ENCODE measurements at regions not wholly inside any gene's neighbourhood (a gene's known extent, or its start where the extent isn't known, plus 50 kb on each side); places are given as distances from the start of the nearest gene placed in this dataset.
"Not testable (repeated sequence)": the region's sequence is repeated elsewhere in the genome, so short reads cannot be mapped to it uniquely, and the experiment has no call there.

DNA sequence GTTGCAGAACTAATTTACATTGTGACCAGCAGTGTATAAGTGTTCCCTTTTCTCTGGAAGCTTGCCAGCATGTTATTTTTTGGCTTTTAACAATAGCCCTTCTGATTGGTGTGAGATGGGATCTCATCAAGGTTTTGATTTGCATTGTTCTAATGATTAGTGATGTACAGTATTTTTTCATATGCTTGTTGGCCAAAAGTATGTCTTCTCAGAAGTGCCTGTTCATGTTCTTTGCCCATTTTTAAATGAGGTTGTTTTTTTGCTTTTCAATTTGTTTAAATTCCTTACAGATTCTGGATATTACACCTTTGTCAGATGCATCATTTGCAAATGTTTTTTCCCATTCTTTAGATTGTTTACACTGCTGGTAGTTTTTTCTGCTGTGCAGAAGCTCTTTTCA is 627.0 kb upstream of the CNTNAP2 start:
- H3K4me3 Mint-ChIP-seq: no peak overlapping the region
- H3K27me3 Mint-ChIP-seq (ENCODE audit: low read depth in 3 of 3): no peaks in the 10 kb centered on the region
- no peak for DNase-seq
- peaks cover 16 to 63% (median 33%) of the 10 kb centered on the region in 6 donors for H3K9me3 Mint-ChIP-seq
- H3K4me1 Mint-ChIP-seq: no peaks in the 10 kb centered on the region
- no peak overlapping the region for H3K27ac Mint-ChIP-seq
- H3K36me3 Mint-ChIP-seq: no peaks in the 10 kb centered on the region

DNA sequence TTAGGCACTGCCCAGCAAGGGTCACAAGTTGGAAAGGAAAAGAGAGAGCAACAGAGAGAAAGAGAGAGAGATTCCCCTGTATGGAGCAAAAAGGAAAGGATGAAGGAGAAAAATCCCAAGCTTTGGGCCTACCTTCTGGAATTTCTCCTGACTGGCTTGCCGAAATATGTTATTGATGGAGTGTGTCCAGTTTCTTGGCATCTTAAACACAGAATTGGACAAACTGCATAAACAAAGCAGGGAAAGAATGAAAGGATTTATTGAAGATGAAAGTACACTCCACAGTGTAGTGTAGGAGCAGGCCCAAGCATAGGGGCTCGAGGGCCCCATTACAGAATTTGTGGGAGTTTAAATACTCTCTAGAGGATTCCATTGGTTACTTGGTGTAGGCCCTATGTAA is 627.8 kb upstream of the CNTNAP2 start:
- H3K9me3 Mint-ChIP-seq: peaks cover 16 to 56% (median 29%) of the 10 kb centered on the region in 6 donors
- no peaks in the 10 kb centered on the region for H3K4me1 Mint-ChIP-seq
- H3K27me3 Mint-ChIP-seq (ENCODE audit: low read depth in 3 of 3): no peaks in the 10 kb centered on the region
- H3K4me3 Mint-ChIP-seq: no peak overlapping the region
- no peak for DNase-seq
- H3K27ac Mint-ChIP-seq: no peak overlapping the region
- H3K36me3 Mint-ChIP-seq: no peaks in the 10 kb centered on the region

DNA sequence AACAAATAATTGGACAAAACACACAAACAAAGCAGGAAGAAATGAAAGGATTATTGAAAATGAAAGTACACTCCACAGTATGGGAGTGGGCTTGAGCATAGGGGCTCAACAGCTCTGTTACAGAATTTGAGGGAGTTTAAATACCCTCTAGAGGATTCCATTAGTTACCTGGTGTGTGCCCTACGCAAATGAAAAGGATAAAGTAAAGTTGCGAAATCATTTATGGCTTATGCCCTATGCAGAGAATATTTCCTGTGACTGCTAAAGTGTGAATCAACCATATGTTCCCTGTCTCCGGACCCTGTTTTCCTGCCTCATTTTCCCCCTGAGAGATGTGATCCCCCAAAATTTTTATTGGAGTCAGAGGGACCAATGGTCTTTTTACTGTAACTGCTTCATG is 634.6 kb upstream of the CNTNAP2 start:
- Mint-ChIP-seq H3K9me3 (peaks cover 0 to 48% (median 19%) of the 10 kb centered on the region in 6 donors), H3K4me1 (no peaks in the 10 kb centered on the region), H3K4me3 (no peak overlapping the region), H3K27me3 (ENCODE audit: low read depth in 3 of 3) (no peaks in the 10 kb centered on the region), H3K27ac (no peak overlapping the region), H3K36me3 (no peaks in the 10 kb centered on the region)
- no peak for DNase-seq

DNA sequence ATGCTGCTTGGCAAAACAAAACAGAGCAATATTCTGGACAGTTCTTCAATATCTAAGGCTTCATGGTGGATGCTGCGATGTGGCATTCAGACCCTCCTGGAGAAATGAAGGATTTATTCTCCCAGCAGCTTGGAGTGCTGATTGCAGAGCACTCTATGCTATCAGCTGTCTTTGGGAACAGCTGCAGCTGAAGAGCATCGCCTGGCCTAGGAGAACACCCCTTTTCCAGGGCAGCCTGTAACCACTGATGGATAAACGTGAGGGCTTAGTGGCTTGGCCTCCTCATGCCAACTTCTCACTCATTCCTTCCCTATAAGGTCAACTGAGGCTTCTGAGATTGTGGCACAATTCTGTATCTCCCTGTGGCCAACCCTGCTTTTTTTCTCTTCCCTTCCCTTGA is 638.1 kb upstream of the CNTNAP2 start:
- Mint-ChIP-seq H3K27me3 (ENCODE audit: low read depth in 3 of 3) (peaks cover 0 to 2% (median 0%) of the 10 kb centered on the region in 3 donors), H3K4me1 (no peaks in the 10 kb centered on the region), H3K27ac (no peak overlapping the region), H3K4me3 (no peak overlapping the region), H3K36me3 (no peaks in the 10 kb centered on the region), H3K9me3 (peaks cover 2 to 57% (median 19%) of the 10 kb centered on the region in 6 donors)
- DNase-seq: no peak

DNA sequence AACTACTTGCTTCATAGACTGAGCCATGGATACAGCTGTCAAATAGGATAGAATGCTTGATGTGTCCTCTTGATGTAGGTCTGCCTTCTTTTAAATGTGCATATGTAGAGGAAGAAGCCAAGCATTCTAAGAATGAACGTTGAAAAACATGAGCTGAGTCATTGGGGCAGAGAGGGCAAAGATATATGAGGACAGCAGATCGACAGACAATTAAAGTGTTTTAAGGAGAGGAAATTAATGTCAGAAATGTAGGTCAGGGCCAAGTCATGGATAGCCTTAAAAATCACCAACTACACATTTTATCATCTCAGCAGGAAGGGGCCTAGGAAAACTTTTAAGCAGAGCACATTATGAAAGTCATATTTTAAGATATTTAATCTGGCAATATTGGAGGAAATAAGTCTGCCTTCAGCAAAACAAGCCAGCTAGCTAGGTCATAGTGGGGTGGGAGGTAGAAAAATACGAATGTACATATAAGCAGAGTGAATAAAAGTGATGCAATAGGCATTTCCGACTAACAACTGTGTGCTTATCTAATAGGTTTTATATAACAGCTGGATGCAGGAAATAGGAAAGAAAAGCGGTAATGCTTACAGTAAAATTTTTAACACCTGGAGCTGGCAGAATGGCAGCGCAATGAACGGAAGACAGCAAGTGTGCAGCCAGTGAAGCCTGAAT is 638.3 kb upstream of the TPK1 start:
- H3K4me1 Mint-ChIP-seq: no peaks in the 10 kb centered on the region
- peaks cover 7 to 36% (median 21%) of the 10 kb centered on the region in 6 donors for H3K9me3 Mint-ChIP-seq
- peaks cover 0 to 2% (median 2%) of the 10 kb centered on the region in 3 donors for H3K27me3 Mint-ChIP-seq (ENCODE audit: low read depth in 3 of 3)
- no peak overlapping the region for H3K27ac Mint-ChIP-seq
- no peak for DNase-seq
- H3K4me3 Mint-ChIP-seq: no peak overlapping the region
- no peaks in the 10 kb centered on the region for H3K36me3 Mint-ChIP-seq

DNA sequence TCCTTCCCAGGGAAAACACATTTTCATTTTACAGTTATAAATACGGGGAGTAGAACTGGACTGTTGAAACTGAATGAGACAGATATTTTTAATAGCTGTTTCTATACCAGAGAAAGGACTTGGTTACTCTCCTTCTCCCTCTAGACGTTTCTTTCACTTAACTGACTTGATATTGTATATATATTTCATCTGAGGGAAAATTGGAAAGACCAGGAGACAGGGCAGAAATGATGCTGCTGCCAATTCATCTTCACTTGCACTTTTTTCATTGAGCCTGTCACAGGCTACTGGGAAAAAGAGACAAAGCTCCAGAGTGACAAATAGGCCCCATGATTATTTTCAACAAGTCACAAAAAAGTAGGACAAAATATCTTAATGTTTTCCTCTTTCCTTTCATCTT is 636.0 kb upstream of the TPK1 start:
- Mint-ChIP-seq H3K4me3 (no peak overlapping the region), H3K27me3 (ENCODE audit: low read depth in 3 of 3) (peaks cover 0 to 2% (median 2%) of the 10 kb centered on the region in 3 donors), H3K9me3 (peaks cover 7 to 33% (median 19%) of the 10 kb centered on the region in 6 donors), H3K36me3 (no peaks in the 10 kb centered on the region), H3K27ac (no peak overlapping the region), H3K4me1 (no peaks in the 10 kb centered on the region)
- no peak for DNase-seq

DNA sequence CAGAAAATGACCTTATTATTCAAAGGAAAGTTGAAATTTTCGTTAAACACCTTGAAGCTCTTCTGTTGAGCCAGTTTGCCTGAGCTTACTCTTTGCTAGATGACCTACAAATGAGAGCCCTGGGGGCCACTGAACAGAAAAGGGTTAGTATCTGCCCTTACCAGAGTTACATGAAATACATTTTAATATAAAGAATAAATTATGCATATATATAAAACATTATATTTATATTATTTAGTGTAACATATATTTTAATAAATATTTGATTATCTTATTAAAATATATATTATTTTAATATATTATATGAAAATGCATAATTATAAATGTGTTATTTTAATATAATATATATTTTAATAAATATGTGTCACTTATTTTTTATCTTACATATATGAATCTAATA is 628.4 kb upstream of the TPK1 start:
- Mint-ChIP-seq H3K4me3 (no peak overlapping the region), H3K27me3 (ENCODE audit: low read depth in 3 of 3) (no peaks in the 10 kb centered on the region), H3K4me1 (no peaks in the 10 kb centered on the region), H3K9me3 (peaks cover 12 to 25% (median 17%) of the 10 kb centered on the region in 6 donors), H3K27ac (no peak overlapping the region), H3K36me3 (no peaks in the 10 kb centered on the region)
- no peak for DNase-seq

DNA sequence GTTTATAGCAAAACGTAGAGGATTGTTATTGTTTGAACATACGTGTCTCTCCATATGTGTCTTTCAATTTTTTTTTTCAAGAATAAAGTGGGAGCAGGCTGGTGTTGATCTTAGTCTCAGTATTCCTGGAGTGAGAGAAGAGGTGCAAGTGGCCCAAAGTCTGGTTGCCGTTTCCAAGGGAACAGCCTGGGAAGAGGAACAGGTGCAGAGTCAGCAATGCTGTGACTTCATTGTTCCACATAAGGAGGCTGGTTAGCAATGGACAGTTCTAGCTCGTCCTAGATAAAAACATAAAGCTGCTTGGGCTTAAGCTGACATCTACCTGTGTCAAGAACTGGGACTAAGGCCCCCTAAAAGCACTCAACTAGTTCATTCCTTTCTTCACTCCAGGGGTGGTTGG is 626.6 kb upstream of the TPK1 start:
- Mint-ChIP-seq H3K9me3 (peaks cover 16 to 24% (median 20%) of the 10 kb centered on the region in 6 donors), H3K36me3 (no peaks in the 10 kb centered on the region), H3K27ac (no peak overlapping the region), H3K4me3 (no peak overlapping the region), H3K27me3 (ENCODE audit: low read depth in 3 of 3) (no peaks in the 10 kb centered on the region), H3K4me1 (no peaks in the 10 kb centered on the region)
- DNase-seq: no peak

DNA sequence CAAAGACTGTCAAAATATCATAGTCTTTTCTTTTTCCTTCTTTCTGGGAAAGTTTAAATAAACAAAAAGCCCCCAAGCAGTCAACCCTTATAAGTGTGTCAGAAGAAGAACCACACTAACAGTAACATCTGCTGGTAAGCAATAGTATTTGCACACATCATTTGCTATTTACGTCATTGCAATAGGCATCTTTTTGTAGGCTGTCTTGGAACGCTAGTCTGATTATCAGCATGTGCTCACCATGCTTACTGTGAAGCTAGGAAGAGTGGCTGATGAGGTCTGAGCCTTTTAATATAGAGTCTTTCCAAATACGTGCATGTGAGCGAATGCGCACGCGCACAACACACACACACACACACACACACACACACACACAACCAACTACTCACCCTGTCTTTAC is 599.0 kb upstream of the TPK1 start:
- Mint-ChIP-seq H3K9me3 (peaks cover 12 to 44% (median 23%) of the 10 kb centered on the region in 6 donors), H3K27me3 (ENCODE audit: low read depth in 3 of 3) (no peaks in the 10 kb centered on the region), H3K27ac (no peak overlapping the region), H3K4me1 (no peaks in the 10 kb centered on the region), H3K4me3 (no peak overlapping the region), H3K36me3 (no peaks in the 10 kb centered on the region)
- no peak for DNase-seq

DNA sequence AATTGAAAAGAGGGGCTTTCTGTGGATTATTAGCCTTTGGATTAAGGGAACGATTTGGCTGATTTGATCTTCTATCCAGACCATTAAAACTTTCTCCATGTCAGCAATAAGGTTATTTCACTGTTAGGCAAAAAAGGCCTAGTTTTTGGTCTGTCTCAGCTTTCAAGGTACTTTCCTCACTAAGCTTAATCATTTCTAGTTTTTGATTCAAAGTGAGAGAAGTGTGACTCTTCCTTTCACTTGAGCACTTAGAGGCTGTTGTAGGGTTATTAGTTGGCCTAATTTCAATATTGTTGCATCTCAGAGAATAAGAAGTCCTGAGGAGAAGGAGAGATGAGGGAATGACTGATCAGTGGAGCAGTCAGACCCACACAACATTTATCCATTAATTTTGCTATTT is 596.0 kb upstream of the TPK1 start:
- peaks cover 0 to 8% (median 0%) of the 10 kb centered on the region in 3 donors for H3K36me3 Mint-ChIP-seq
- no peak for DNase-seq
- peaks cover 0 to 3% (median 2%) of the 10 kb centered on the region in 3 donors for H3K27me3 Mint-ChIP-seq (ENCODE audit: low read depth in 3 of 3)
- no peak overlapping the region for H3K4me3 Mint-ChIP-seq
- no peaks in the 10 kb centered on the region for H3K4me1 Mint-ChIP-seq
- H3K27ac Mint-ChIP-seq: no peak overlapping the region
- H3K9me3 Mint-ChIP-seq: peaks cover 21 to 70% (median 32%) of the 10 kb centered on the region in 6 donors

DNA sequence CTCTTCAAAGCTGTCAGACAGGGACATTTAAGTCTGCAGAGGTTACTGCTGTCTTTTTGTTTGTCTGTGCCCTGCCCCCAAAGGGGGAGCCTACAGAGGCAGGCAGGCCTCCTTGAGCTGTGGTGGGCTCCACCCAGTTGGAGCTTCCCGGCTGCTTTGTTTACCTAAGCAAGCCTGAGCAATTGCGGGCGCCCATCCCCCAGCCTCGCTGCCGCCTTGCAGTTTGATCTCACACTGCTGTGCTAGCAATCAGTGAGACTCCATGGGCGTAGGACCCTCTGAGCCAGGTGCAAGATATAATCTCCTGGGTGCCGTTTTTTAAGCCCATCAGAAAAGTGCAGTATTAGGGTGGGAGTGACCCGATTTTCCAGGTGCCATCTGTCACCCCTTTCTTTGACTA is 582.6 kb upstream of the TPK1 start:
- not testable (repeated sequence) for H3K4me3 Mint-ChIP-seq; H3K27ac Mint-ChIP-seq; H3K27me3 Mint-ChIP-seq (ENCODE audit: low read depth in 3 of 3); DNase-seq; H3K36me3 Mint-ChIP-seq; H3K4me1 Mint-ChIP-seq
- H3K9me3 Mint-ChIP-seq: peaks cover 7 to 19% (median 15%) of the 10 kb centered on the region in 6 donors

DNA sequence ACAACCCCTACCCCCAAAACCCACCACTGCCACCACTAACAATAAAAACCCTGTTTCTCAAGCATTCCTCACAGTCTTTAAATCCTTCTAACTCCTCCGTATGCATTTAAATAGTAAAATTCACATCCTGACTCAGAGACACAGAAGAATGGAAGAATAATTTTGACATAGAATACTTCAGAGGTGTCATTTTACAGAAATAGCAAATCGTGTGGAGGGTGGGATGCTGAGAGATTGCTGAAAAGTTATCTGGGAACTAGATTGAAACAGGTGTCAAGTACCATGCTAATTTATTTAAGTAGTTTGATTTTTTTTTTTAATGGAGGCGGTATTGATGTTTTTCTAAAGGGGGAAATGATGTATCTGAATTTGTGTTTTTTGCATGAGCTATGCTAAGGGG is 575.2 kb upstream of the TPK1 start:
- no peaks in the 10 kb centered on the region for H3K36me3 Mint-ChIP-seq
- H3K4me1 Mint-ChIP-seq: no peaks in the 10 kb centered on the region
- H3K9me3 Mint-ChIP-seq: peaks cover 1 to 21% (median 9%) of the 10 kb centered on the region in 6 donors
- H3K4me3 Mint-ChIP-seq: no peak overlapping the region
- no peak for DNase-seq
- H3K27me3 Mint-ChIP-seq (ENCODE audit: low read depth in 3 of 3): peaks cover 0 to 2% (median 0%) of the 10 kb centered on the region in 3 donors
- H3K27ac Mint-ChIP-seq: no peak overlapping the region

DNA sequence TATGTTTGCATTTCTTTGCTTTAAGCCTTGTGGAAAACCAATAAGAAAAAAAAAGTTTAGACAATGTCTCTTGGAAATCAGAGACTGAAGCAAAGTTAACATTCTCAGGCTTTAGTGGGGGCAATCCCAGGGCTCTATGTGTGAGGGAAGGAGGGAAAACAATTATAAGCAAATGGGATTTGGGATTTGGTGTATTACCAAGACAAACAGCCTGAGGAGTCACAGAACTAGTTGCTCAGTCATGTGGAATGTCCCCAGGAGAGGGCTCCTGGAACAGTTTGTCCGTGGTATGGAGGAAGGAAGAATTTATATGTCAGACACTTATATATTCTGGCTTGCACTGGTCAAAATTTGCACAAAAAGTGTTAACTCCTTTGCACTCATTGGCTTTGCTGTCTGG is 562.9 kb upstream of the TPK1 start:
- no peak overlapping the region for H3K4me3 Mint-ChIP-seq
- H3K27ac Mint-ChIP-seq: no peak overlapping the region
- H3K9me3 Mint-ChIP-seq: peaks cover 13 to 50% (median 24%) of the 10 kb centered on the region in 6 donors
- H3K27me3 Mint-ChIP-seq (ENCODE audit: low read depth in 3 of 3): no peaks in the 10 kb centered on the region
- DNase-seq: no peak
- H3K4me1 Mint-ChIP-seq: no peaks in the 10 kb centered on the region
- H3K36me3 Mint-ChIP-seq: peaks cover 0 to 5% (median 0%) of the 10 kb centered on the region in 3 donors

DNA sequence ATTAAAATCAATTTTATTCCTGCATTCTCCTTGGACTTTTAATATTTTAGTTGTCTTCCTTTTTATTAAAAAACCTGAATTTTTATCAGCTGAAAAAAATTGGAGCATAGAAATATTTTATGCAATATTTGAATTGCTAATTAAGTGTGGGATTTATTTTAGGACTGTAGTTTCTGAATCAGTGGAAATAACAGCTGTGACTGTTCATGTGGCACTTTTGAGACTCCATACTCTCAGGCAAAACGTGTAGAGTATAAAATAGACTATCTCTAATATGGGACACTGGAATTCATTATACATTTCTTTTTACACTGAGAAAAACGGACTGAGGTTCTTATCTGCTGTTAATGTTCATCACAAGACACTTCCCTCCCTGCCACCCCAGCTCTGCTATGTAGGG is 558.3 kb upstream of the TPK1 start:
- H3K4me1 Mint-ChIP-seq: no peaks in the 10 kb centered on the region
- H3K27me3 Mint-ChIP-seq (ENCODE audit: low read depth in 3 of 3): no peaks in the 10 kb centered on the region
- peaks cover 3 to 41% (median 17%) of the 10 kb centered on the region in 6 donors for H3K9me3 Mint-ChIP-seq
- no peak overlapping the region for H3K27ac Mint-ChIP-seq
- H3K36me3 Mint-ChIP-seq: peaks cover 0 to 5% (median 0%) of the 10 kb centered on the region in 3 donors
- H3K4me3 Mint-ChIP-seq: no peak overlapping the region
- DNase-seq: no peak

DNA sequence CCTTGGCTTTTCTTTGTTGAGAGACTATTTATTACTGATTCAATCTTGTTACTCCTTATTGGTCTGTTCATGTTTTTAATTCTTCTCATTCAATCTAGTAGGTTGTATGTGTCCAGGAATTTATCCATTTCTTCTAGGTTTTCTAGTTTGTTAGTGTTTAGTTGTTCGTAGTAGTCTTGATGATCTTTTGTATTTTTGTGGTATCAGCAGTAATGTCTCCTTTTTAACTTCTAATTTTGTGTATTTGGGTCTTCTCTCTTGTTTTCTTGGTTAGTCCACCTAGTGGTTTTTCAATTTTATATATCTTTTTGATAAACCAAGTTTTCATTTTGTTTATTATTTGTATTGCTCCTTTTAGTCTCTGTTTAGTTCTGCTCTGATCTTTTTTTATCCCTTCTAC is 546.9 kb upstream of the TPK1 start:
- no peak for DNase-seq
- Mint-ChIP-seq H3K27me3 (ENCODE audit: low read depth in 3 of 3) (no peaks in the 10 kb centered on the region), H3K27ac (no peak overlapping the region), H3K9me3 (peaks cover 10 to 46% (median 33%) of the 10 kb centered on the region in 6 donors), H3K36me3 (no peaks in the 10 kb centered on the region), H3K4me3 (no peak overlapping the region), H3K4me1 (no peaks in the 10 kb centered on the region)

Measured in immature natural killer cell (primary cell).